Fibroblast of lung (primary cell): ENCODE measurements at regions not wholly inside any gene's neighbourhood (a gene's known extent, or its start where the extent isn't known, plus 50 kb on each side); places are given as distances from the start of the nearest gene placed in this dataset.

ENCODE experiments used
- DNase-seq, 2 donors: peaks; one replicate each; pipeline versions ENCODE4 v3.0.0 to v3.0.0-alpha.2; 2010; ENCODE audit warnings: low read depth in 2 of 2
- H2AFZ ChIP-seq: 2 replicates; pipeline ENCODE4 v1.5.1; 2012; ENCODE audit warnings: low read length, control low read depth, inconsistent platforms
- H3K27ac ChIP-seq: 2 replicates; pipeline ENCODE4 v1.5.1; 2011; ENCODE audit warnings: low read length, control low read depth; ENCODE audit not compliant: insufficient read depth
- H3K27me3 ChIP-seq: 2 replicates; pipeline ENCODE4 v1.5.1; 2011; ENCODE audit warnings: mild to moderate bottlenecking, low read length; ENCODE audit not compliant: control insufficient read depth, insufficient read depth
- H3K36me3 ChIP-seq: 2 replicates; pipeline ENCODE4 v1.5.1; 2011; ENCODE audit warnings: low read length; ENCODE audit not compliant: control insufficient read depth, insufficient read depth
- H3K4me1 ChIP-seq: 2 replicates; pipeline ENCODE4 v1.5.1; 2011; ENCODE audit warnings: low read length; ENCODE audit not compliant: control insufficient read depth, insufficient read depth; ENCODE audit errors: extremely low read depth
- H3K4me2 ChIP-seq: 2 replicates; pipeline ENCODE4 v1.5.1; 2011; ENCODE audit warnings: low read length, control low read depth; ENCODE audit not compliant: insufficient read depth; ENCODE audit errors: extremely low read depth
- H3K4me3 ChIP-seq, 4 experiments: fragments of 200-600 bp in 1 of 4; sonication (generic) in 1 of 4; replicated peaks in 1 of 4; 2 replicates each; pipeline ENCODE4 v1.5.1; 2011 to 2016; ENCODE audit warnings: low read length in 4 of 4, low read depth in 3 of 4, mild to moderate bottlenecking in 3 of 4, control low read depth in 2 of 4, inconsistent platforms in 1 of 4, mixed read lengths in 1 of 4; ENCODE audit not compliant: insufficient read depth in 1 of 4; ENCODE audit errors: control extremely low read depth in 1 of 4
- H3K79me2 ChIP-seq: 2 replicates; pipeline ENCODE4 v1.5.1; 2012; ENCODE audit warnings: mild to moderate bottlenecking, low read length, inconsistent platforms; ENCODE audit not compliant: control insufficient read depth, insufficient read depth
- H3K9ac ChIP-seq: 2 replicates; pipeline ENCODE4 v1.5.1; 2011; ENCODE audit warnings: mild to moderate bottlenecking, low read length, control low read depth; ENCODE audit not compliant: insufficient read depth
- H3K9me3 ChIP-seq: 2 replicates; pipeline ENCODE4 v1.5.1; 2012; ENCODE audit warnings: low read depth, low read length; ENCODE audit not compliant: control insufficient read depth, insufficient read depth
- H4K20me1 ChIP-seq: 2 replicates; pipeline ENCODE4 v1.5.1; 2011; ENCODE audit warnings: low read length; ENCODE audit not compliant: control insufficient read depth, insufficient read depth; ENCODE audit errors: extremely low read depth
- EZH2 ChIP-seq: IDR thresholded peaks from 2 replicates; pipeline ENCODE4 v1.5.1; 2012; ENCODE audit warnings: low read length, control low read depth, mild to moderate bottlenecking; ENCODE audit errors: missing control alignments
- TF ChIP-seq, protein P1 (sequence below), 2 donors: IDR thresholded peaks in 1 of 2; conservative IDR thresholded peaks in 1 of 2; 1 replicate in 1 of 2; 2 replicates in 1 of 2; pipeline ENCODE4 v1.5.1; 2011 to 2012; ENCODE audit warnings: low read length in 2 of 2, control low read depth in 1 of 2, inconsistent platforms in 1 of 2, low read depth in 1 of 2, mild to moderate bottlenecking in 1 of 2

GRCh38 chr7:53350241-53350640 is 314.8 kb downstream of the POM121L12 start:
- H3K4me1 ChIP-seq = no peaks in the 10 kb centered on the region
- no peak overlapping the region for H3K9ac ChIP-seq
- no peak overlapping the region for H2AFZ ChIP-seq
- H3K27me3 ChIP-seq = no peaks in the 10 kb centered on the region
- H4K20me1 ChIP-seq = no peaks in the 10 kb centered on the region
- DNase-seq = no peak
- no peaks in the 10 kb centered on the region for H3K9me3 ChIP-seq
- TF ChIP-seq EZH2 = no peak
- TF ChIP-seq, protein P1, sequence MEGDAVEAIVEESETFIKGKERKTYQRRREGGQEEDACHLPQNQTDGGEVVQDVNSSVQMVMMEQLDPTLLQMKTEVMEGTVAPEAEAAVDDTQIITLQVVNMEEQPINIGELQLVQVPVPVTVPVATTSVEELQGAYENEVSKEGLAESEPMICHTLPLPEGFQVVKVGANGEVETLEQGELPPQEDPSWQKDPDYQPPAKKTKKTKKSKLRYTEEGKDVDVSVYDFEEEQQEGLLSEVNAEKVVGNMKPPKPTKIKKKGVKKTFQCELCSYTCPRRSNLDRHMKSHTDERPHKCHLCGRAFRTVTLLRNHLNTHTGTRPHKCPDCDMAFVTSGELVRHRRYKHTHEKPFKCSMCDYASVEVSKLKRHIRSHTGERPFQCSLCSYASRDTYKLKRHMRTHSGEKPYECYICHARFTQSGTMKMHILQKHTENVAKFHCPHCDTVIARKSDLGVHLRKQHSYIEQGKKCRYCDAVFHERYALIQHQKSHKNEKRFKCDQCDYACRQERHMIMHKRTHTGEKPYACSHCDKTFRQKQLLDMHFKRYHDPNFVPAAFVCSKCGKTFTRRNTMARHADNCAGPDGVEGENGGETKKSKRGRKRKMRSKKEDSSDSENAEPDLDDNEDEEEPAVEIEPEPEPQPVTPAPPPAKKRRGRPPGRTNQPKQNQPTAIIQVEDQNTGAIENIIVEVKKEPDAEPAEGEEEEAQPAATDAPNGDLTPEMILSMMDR (conservative IDR thresholded peaks at IDR 0.05 in 1 of 2, IDR thresholded peaks at IDR 0.05 in 1 of 2; ENCODE audit: low read depth in 1 of 2, low read length in 2 of 2) = no peak
- no peaks in the 10 kb centered on the region for H3K36me3 ChIP-seq
- no peak overlapping the region for H3K27ac ChIP-seq
- no peak overlapping the region for H3K4me3 ChIP-seq
- no peaks in the 10 kb centered on the region for H3K79me2 ChIP-seq
- no peak overlapping the region for H3K4me2 ChIP-seq

DNA sequence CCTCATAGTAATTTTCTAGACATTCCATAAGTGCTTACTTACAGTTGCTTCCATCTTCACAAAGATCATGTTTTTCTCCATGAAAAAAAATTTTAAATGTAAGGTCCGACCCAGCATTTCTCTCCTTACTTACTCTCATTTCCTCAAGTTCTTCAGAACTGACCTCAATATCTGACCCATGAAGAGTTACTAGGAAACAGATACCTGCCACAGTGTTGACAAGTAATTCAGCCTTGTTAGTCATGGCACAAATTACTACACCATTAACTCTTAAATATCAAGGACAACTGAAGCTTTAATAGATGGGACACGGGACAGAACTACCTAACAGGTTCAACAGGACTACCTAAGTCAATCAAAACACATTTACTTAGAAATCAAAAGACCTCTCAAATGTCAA is 316.2 kb downstream of the POM121L12 start:
- H2AFZ ChIP-seq = no peak overlapping the region
- H4K20me1 ChIP-seq = no peaks in the 10 kb centered on the region
- no peak for DNase-seq
- H3K79me2 ChIP-seq = no peaks in the 10 kb centered on the region
- no peaks in the 10 kb centered on the region for H3K36me3 ChIP-seq
- H3K4me3 ChIP-seq = no peak overlapping the region
- H3K4me2 ChIP-seq = no peak overlapping the region
- H3K9me3 ChIP-seq = no peaks in the 10 kb centered on the region
- no peak overlapping the region for H3K27ac ChIP-seq
- H3K4me1 ChIP-seq = no peaks in the 10 kb centered on the region
- no peaks in the 10 kb centered on the region for H3K27me3 ChIP-seq
- H3K9ac ChIP-seq = no peak overlapping the region
- TF ChIP-seq, protein P1 (conservative IDR thresholded peaks at IDR 0.05 in 1 of 2, IDR thresholded peaks at IDR 0.05 in 1 of 2; ENCODE audit: low read depth in 1 of 2, low read length in 2 of 2) = no peak
- TF ChIP-seq EZH2 = no peak

DNA sequence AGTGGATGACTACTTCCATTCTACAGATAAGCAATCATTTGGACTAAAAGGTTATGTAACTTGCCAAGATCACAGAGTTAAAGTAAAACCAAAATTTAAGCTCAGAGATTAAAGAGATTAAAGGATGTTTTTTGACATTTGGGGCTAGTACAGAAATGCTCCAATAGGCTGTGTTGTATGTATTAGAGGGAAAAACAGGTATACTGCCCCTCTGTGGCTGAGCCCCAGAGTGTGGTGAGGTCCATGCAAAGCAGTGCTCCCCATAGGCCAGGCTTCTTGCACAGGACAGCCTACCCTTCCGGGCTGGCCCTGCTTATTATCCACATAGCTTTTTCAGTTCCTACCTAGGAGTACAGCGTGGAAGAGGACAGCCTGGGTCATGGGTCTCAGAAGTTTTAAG is 322.8 kb downstream of the POM121L12 start:
- no peaks in the 10 kb centered on the region for H3K9me3 ChIP-seq
- H3K4me1 ChIP-seq = no peaks in the 10 kb centered on the region
- no peak for DNase-seq
- H2AFZ ChIP-seq = no peak overlapping the region
- H3K27ac ChIP-seq = no peak overlapping the region
- no peaks in the 10 kb centered on the region for H4K20me1 ChIP-seq
- TF ChIP-seq, protein P1 (conservative IDR thresholded peaks at IDR 0.05 in 1 of 2, IDR thresholded peaks at IDR 0.05 in 1 of 2; ENCODE audit: low read depth in 1 of 2, low read length in 2 of 2) = no peak
- no peak for TF ChIP-seq EZH2
- no peak overlapping the region for H3K9ac ChIP-seq
- H3K36me3 ChIP-seq = no peaks in the 10 kb centered on the region
- H3K79me2 ChIP-seq = no peaks in the 10 kb centered on the region
- no peak overlapping the region for H3K4me3 ChIP-seq
- H3K4me2 ChIP-seq = no peak overlapping the region
- H3K27me3 ChIP-seq = no peaks in the 10 kb centered on the region
